ENCODE measurements at regions not wholly inside any gene's neighbourhood (a gene's known extent, or its start where the extent isn't known, plus 50 kb on each side); places are given as distances from the start of the nearest gene placed in this dataset.

DNA sequence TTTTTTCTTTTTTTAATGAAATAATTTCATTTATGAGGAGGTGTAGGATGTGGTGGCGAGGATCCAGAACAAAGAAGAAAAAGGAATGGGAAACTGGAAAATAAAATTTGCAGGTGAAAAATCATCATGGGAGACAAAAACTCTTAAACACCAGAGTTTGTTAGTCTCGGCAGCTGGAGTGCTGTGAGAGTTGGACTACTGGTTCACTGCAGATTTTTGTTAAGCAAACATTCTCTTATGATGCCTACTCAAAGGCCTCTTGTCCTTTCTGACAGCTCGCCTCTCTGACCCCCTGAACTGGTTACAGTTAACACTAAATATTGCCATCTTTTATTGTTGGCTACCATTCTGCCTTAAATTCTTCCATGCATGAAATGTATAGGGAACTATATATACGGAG, 152.4 kb upstream of the DPH6 start:
- TF ChIP-seq, protein P1, sequence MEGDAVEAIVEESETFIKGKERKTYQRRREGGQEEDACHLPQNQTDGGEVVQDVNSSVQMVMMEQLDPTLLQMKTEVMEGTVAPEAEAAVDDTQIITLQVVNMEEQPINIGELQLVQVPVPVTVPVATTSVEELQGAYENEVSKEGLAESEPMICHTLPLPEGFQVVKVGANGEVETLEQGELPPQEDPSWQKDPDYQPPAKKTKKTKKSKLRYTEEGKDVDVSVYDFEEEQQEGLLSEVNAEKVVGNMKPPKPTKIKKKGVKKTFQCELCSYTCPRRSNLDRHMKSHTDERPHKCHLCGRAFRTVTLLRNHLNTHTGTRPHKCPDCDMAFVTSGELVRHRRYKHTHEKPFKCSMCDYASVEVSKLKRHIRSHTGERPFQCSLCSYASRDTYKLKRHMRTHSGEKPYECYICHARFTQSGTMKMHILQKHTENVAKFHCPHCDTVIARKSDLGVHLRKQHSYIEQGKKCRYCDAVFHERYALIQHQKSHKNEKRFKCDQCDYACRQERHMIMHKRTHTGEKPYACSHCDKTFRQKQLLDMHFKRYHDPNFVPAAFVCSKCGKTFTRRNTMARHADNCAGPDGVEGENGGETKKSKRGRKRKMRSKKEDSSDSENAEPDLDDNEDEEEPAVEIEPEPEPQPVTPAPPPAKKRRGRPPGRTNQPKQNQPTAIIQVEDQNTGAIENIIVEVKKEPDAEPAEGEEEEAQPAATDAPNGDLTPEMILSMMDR (IDR thresholded peaks at IDR 0.05): no peak
- TF ChIP-seq POLR2A (IDR thresholded peaks at IDR 0.05): no peak

All from prostate gland (tissue), 2 donors.